GM18867 (cell line): ENCODE measurements at regions not wholly inside any gene's neighbourhood (a gene's known extent, or its start where the extent isn't known, plus 50 kb on each side); places are given as distances from the start of the nearest gene placed in this dataset.
"Not testable (repeated sequence)": the region's sequence is repeated elsewhere in the genome, so short reads cannot be mapped to it uniquely, and the experiment has no call there.

ENCODE experiments used
- ATAC-seq: cut with Tn5 transposase; IDR thresholded peaks from one replicate; pipeline ENCODE4 v1.9.1; 2021; ENCODE audit warnings: mild to moderate bottlenecking, moderate library complexity; ENCODE audit not compliant: unreplicated experiment

DNA sequence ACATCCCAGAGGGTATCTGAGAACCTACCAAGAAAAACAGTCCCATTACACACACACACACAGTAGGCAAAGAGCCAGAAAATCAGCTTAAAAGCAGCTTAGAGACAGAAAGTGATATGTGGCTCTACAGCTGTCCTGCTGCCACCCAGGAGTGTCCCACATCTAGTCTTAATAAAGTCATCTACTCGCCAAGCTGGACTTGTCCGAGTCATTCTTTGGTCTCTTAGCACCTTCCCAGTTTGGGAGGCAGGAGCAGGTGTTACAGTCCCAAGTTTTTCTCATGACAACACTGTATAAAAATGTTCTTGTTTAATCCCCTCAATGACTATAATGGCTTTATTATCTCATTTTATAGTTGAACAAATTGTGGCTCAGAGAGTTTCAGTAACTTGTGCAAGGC, 252.5 kb upstream of the CASK start:
- ATAC-seq = no peak

DNA sequence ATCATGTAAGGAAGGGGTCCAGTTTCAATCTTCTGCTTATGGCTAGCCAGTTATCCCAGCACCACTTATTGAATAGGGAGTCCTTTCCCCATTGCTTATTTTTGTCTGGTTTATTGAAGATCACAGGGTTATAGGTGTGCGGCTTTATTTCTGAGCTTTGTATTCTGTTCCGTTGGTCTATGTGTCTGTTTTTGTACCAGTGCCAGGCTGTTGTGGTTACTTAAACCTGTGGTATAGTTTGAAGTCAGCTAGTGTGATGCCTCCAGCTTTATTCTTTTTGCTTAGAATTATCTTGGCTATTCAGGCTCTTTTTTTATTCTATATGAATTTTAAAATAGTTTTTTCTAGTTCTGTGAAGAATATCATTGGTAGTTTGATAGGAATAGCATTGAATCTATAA, 234.6 kb upstream of the CASK start:
- not testable (repeated sequence) for ATAC-seq

GRCh38 chrX:42151808-42152207, 228.5 kb upstream of the CASK start:
- ATAC-seq = no peak

GRCh38 chrX:42149765-42150164, 226.4 kb upstream of the CASK start:
- no peak for ATAC-seq

- no peak for ATAC-seq
These were observed 225.9 kb upstream of the CASK start for GRCh38 chrX:42149281-42149680.

- ATAC-seq = no peak
These were observed 220.7 kb upstream of the CASK start for GRCh38 chrX:42143866-42144592.

GRCh38 chrX:42140320-42140719, 217.0 kb upstream of the CASK start:
- ATAC-seq = no peak

GRCh38 chrX:42135583-42136228, 212.4 kb upstream of the CASK start:
- no peak for ATAC-seq

DNA sequence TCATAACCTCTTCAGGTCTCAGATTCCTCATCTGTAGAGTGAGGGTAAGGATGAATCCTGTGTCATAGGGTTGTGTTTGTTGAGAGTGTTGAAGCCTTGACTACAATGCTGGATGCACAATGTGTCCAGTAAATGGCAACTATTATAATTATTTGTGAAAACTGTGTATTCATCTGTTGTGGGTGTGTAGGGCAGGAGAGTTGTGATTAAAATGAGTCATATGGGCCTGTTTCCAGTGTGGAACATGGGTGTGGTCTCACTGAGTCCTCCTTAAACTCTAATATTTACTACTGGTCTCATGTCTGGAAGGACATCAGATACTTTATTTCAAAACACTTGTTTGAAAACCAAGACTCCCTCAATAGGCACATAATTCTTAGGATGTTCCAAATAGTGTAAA, 208.5 kb upstream of the CASK start:
- no peak for ATAC-seq

- no peak for ATAC-seq
These were observed 205.9 kb upstream of the CASK start for GRCh38 chrX:42129022-42129940.

DNA sequence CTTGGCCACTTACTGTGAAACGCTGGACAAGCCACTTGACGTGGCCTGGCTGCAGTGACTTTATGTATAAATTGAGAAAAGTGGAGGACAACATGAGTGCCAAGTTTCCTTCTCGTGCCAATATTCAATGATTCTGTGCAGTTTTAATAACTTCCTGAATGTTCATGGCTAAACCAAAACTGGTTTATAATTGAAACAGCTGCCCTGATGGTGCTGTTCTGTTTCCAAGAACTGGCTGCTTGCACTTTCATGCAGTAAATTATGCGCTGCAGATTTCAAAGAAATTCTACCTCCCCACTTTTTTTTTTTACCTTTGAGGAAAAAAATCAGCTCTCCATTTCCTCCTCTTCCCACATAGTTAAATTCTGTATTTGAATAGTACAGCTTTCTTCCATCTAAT, 205.2 kb upstream of the CASK start:
- ATAC-seq = no peak

- ATAC-seq = peak; percentile 39
These were observed 204.7 kb upstream of the CASK start for GRCh38 chrX:42128020-42128419.

DNA sequence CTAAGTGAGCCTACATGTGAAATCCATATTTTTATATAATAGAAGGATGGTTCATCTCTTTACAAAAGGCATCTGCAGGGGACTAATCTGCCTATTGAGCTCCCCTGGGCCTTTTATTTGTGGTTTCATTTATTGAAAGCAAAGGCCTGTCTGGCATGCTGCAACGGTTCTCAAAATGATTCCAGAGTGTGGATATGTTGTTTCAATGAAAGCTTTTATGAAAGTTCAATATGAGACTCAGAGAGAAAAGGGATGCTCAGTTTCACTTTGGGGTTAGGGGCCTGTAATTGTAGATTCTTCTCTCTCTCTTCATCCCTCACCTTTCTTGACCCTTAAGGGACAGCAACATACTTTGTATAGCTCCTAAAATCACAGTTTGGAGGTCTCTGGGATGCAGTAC, 204.2 kb upstream of the CASK start:
- peak; percentile 13 for ATAC-seq

DNA sequence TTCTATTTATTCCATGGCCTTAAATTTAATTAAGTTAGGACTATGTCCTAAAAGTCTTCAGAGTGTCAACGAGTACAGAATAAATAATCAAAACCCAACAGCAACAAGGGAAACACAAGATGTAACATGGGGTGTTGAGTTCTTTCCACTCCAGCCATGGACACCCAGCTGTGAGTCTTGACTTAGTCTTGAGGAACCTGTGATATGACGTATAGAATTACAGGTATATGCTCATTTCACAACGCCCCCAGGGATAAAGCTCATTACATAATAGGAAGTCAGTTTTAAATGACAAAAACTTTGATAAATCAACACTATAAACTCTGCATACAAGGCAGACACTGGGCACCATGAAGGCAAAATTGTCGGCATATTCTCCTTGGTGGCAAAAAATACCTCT, 200.0 kb upstream of the CASK start:
- no peak for ATAC-seq

DNA sequence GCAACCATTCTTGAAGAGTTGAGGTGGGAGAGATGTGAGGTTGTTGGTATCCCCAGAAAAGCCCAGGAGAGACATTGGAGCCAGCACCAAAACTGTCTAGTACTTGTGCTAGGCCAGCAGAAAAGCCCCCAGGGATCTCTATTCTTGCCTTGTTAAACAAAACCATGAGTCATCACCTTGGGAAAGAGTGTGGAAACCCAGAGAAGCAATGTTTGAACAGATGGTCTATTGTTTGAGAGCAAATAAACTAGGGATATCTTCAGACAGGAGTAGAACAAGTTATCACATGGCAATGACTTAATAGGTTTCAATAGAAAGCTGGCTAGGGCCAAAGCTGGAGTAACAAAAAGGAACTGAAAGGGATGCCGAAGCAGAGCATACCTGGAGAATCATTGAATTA, 195.7 kb upstream of the CASK start:
- ATAC-seq = no peak

DNA sequence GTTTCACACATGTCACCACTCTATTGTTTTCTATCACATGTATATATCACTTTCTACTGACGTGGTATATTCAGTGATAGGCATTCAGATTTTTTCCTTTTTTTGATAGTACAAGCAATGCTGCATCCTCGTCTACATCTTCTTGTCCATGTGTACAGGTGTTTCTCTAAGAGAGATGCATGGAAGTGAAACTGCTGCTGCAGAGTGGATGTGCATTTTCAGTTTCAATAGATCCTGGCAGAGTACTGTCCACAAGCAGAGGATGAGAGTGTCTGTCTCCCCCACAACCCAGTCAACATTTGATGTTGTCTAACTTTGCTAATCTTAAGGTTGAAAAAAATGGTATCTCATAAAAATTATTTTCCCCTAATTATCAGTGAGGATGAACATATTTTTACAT, 194.0 kb upstream of the CASK start:
- ATAC-seq = peak; percentile 73

- ATAC-seq = peak; percentile 53
These were observed 186.1 kb upstream of the CASK start for GRCh38 chrX:42109428-42109827.

- peak; percentile 68 for ATAC-seq
These were observed 184.4 kb upstream of the CASK start for GRCh38 chrX:42107495-42108488.

- no peak for ATAC-seq
These were observed 183.2 kb upstream of the CASK start for GRCh38 chrX:42106556-42106955.

DNA sequence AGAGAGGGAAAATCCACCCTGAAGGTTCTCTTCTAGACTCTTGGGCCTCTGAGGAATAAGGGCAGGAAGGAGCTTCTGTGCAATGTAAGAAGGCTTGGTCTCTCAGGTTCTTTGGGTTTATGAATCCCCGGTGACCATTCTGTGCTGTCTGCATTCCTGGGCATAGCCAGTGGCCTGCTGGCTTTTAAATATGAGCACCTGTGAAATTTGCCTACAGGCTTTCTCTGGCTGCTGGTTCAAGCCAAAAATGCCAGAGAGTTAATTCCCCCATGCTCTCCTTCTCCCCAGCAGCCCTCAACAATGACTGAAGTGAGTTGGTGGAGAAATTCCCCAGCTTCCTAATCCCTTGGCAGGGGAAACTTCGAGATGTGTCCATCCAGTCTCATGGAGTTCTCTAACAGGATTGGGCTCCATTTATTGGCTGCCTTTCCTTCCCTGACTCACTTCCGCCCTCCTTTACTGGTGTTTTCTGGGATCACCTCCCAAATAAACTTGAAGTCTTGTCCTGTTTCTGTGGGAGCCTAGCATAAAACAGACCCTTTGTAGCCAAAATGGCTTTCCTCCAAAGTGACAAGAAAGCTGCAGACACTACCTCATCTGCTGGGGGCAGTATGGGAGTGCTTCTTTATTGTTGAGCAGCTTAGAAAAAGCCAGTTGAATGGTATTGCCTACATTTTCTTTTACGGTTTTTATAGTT, 179.4 kb upstream of the CASK start:
- no peak for ATAC-seq
